Pancreas (tissue), 10 donors: ENCODE measurements at regions not wholly inside any gene's neighbourhood (a gene's known extent, or its start where the extent isn't known, plus 50 kb on each side); places are given as distances from the start of the nearest gene placed in this dataset.

Source experiments
- ATAC-seq, 4 donors: fragments of 200-7000 bp; cut with Tn5 transposase; one replicate each; pipeline versions ENCODE4 v1.8.0 to v1.9.1; 2020; ENCODE audit warnings: mild to moderate bottlenecking in 4 of 4, moderate library complexity in 4 of 4
- DNase-seq, 6 donors: peaks; one replicate each; pipeline ENCODE4 v3.0.0-alpha.2; 2020
- FAIRE-seq: peaks from 2 replicates; lab custom pipeline; 2012; peaks lifted over from hg19 to GRCh38; lab: Jason Lieb, UNC
- H3K27ac ChIP-seq, 4 donors: fragments of 200-600 bp; sonication (generic); 1 replicate in 3 of 4; 2 replicates in 1 of 4; pipeline versions ENCODE4 v1.5.0 to v1.8.0; 2020
- H3K27me3 ChIP-seq, 4 donors: fragments of 200-600 bp; one replicate each; pipeline ENCODE4 v1.8.0; 2021
- H3K36me3 ChIP-seq, 3 donors: fragments of 200-600 bp; sonication (generic) in 1 of 3; one replicate each; pipeline versions ENCODE4 v1.5.0 to v1.8.0; 2020 to 2021
- H3K4me1 ChIP-seq, 3 donors: fragments of 200-600 bp; one replicate each; pipeline ENCODE4 v1.8.0; 2021
- H3K4me3 ChIP-seq, 4 donors: fragments of 200-600 bp; sonication (generic) in 2 of 4; one replicate each; pipeline versions ENCODE4 v1.5.0 to v1.8.0; 2020 to 2021
- H3K9me3 ChIP-seq, 4 donors: fragments of 200-600 bp; one replicate each; pipeline ENCODE4 v1.8.0; 2021
- WGBS, 2 donors: extraction: QIAGEN DNeasy Blood & Tissue Kit; methylation state at CpG; one replicate each; pipeline ENCODE4 v1.1.7; 2013; 5-methylcytosine and 5-hydroxymethylcytosine counted together
- intact Hi-C, 3 donors: fragments of 100-400 bp; cut with DNase I; formaldehyde crosslinking; loops; one replicate each; pipeline versions ENCODE4 v1.11.1 to v1.14.2; 2022
- TF ChIP-seq, protein P1 (sequence below), 4 donors: fragments of 200-600 bp; sonication (generic) in 3 of 4; IDR thresholded peaks; one replicate each; pipeline versions ENCODE4 v1.5.0 to v1.8.0; 2021; ENCODE audit warnings: antibody characterized with exemption in 4 of 4
- donor health status: healthy with polysubstance abuse.
- donor health status: DM: no; HTN: no; CAD: no; lungs with moderate emphysema.
- donor health status: DM: no; HTN: no; CAD: no.
- donor health status: control.
- donor health status: control.
- donor health status: Bipolar disorder and iron deficiency.
- donor health status: DM: yes; HTN: yes; CAD: no.
- donor health status: DM: no; HTN: no; CAD: no.
- donor health status: DM: no; HTN: no; CAD: no.
- donor health status: DM: yes; HTN: yes; CAD: no.

DNA sequence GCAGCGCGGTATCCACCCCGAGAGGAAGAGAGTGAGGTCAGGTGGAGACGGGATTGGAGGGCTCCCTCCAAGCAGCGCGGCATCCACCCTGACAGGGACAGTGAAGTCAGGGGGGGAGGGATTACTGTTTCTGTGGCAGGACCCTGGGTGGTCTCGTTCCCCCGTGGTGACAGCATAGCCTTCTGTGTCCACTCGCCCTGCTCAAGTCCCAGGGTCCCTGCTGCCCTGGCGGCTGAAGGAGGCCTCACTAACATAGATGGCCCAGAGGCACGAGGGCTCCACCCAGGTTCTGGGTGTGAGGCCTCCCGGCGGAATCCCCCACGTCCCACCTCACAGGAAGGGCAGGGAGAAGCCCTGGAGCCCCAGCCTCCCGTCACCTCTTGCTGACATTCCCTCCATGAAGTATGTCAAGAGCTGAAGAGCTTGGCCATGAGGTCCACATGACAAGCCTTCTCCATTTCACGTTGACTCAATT is 636.1 kb downstream of the BRD1 start:
- no peak for DNase-seq
- H3K27ac ChIP-seq: no peak overlapping the region
- FAIRE-seq: no peak
- intact Hi-C loops: no loop called here
- no peak overlapping the region for H3K4me3 ChIP-seq
- H3K9me3 ChIP-seq: no peaks in the 10 kb centered on the region
- no peaks in the 10 kb centered on the region for H3K27me3 ChIP-seq
- 85 to 86% methylated on average over 16 of the region's 16 CpGs for WGBS, 2 donors
- TF ChIP-seq, protein P1, sequence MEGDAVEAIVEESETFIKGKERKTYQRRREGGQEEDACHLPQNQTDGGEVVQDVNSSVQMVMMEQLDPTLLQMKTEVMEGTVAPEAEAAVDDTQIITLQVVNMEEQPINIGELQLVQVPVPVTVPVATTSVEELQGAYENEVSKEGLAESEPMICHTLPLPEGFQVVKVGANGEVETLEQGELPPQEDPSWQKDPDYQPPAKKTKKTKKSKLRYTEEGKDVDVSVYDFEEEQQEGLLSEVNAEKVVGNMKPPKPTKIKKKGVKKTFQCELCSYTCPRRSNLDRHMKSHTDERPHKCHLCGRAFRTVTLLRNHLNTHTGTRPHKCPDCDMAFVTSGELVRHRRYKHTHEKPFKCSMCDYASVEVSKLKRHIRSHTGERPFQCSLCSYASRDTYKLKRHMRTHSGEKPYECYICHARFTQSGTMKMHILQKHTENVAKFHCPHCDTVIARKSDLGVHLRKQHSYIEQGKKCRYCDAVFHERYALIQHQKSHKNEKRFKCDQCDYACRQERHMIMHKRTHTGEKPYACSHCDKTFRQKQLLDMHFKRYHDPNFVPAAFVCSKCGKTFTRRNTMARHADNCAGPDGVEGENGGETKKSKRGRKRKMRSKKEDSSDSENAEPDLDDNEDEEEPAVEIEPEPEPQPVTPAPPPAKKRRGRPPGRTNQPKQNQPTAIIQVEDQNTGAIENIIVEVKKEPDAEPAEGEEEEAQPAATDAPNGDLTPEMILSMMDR (IDR thresholded peaks at IDR 0.05): no peak
- no peaks in the 10 kb centered on the region for H3K4me1 ChIP-seq
- no peaks in the 10 kb centered on the region for H3K36me3 ChIP-seq
- no peak for ATAC-seq

DNA sequence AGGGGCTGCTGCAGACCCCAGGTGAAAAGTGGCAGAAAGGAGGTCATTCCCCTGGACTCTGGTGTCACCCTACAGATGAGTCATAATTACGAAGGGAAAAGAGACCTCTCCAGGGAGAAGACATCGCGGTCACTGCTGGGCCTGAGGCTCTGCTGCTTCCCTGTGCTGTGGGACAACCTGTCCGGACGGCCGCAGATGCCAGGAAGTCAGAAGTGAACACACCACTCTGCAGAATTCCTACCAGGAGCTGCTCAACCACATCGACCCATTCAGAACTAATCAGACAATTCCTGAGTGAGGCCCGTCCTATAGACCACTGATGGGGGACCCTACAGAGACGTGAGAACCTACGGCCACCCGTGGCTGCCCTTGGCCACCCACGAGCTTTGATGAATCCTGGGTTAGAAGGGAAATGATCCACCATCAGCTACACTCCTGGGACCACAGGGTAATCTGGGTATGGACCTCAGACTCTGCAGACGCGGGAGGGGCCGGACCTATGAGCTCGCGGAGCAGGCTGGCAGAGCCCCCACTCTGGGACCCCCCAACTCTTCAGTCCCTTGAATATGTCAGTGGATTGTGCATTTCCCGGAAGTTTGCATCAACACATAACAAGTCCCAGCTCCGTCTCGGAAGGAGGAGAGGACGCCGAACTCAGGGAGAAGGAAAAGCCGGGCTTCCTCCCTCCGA is 636.7 kb downstream of the BRD1 start:
- TF ChIP-seq, protein P1 (IDR thresholded peaks at IDR 0.05): no peak
- intact Hi-C loops: no loop called here
- no peak for ATAC-seq
- Histone ChIP-seq H3K4me3 (no peak overlapping the region), H3K4me1 (no peaks in the 10 kb centered on the region), H3K9me3 (no peaks in the 10 kb centered on the region), H3K27ac (no peak overlapping the region), H3K27me3 (no peaks in the 10 kb centered on the region), H3K36me3 (no peaks in the 10 kb centered on the region)
- 84 to 89% methylated on average over 24 of the region's 24 CpGs for whole genome bisulfite sequencing, 2 donors
- DNase-seq: no peak
- no peak for FAIRE-seq

DNA sequence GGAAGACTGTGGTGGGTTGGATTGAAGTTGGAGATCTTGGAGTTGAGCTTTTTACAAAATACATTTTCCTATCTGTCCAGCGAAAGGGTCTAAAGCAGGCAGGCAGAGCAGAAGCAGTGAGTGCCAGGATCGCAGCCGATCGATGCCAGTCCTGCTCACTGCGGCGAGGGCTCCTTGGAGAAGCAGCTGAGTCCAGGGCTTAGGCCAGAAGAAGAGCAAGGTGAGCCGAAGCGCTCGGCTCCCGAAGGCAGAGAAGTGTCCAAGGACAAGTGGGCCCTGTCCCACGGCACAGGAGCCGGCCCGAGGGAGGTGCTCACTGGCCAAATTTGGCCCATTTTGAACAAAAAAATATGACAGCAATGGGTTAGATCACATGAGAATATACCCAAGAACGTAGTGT is 637.8 kb downstream of the BRD1 start:
- Histone ChIP-seq H3K4me3 (no peak overlapping the region), H3K27ac (no peak overlapping the region), H3K27me3 (no peaks in the 10 kb centered on the region), H3K36me3 (no peaks in the 10 kb centered on the region), H3K4me1 (no peaks in the 10 kb centered on the region), H3K9me3 (no peaks in the 10 kb centered on the region)
- DNase-seq (no peak), FAIRE-seq (no peak), ATAC-seq (no peak)
- intact Hi-C loops: no loop called here
- WGBS, 2 donors: 78 to 90% methylated on average over 14 of the region's 14 CpGs
- TF ChIP-seq, protein P1 (IDR thresholded peaks at IDR 0.05): no peak

DNA sequence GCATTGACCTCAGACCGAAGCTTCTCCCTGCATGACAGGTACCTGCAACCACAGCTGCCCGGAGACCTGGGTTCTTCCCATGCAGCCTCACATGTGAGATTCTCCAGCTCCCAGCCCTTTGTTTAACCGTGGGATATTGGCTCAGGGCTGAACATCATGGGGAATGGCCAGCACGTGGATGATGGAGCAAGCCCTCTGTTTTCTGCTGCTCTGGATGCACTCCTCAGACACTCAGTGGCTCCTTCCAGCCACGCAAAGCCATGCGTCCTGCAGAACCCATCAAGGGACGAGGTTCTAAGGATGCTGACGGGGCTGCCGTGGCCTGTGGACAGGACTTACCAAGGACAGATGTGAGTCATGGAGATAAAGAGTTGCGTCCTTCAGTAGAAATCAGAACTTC is 639.1 kb downstream of the BRD1 start:
- TF ChIP-seq, protein P1 (IDR thresholded peaks at IDR 0.05): no peak
- no peaks in the 10 kb centered on the region for H3K27me3 ChIP-seq
- ATAC-seq: no peak
- H3K36me3 ChIP-seq: no peaks in the 10 kb centered on the region
- no peaks in the 10 kb centered on the region for H3K4me1 ChIP-seq
- intact Hi-C loops: no loop called here
- no peak for FAIRE-seq
- H3K9me3 ChIP-seq: no peaks in the 10 kb centered on the region
- H3K4me3 ChIP-seq: no peak overlapping the region
- H3K27ac ChIP-seq: no peak overlapping the region
- 79 to 86% methylated on average over 10 of the region's 10 CpGs for WGBS, 2 donors
- no peak for DNase-seq

DNA sequence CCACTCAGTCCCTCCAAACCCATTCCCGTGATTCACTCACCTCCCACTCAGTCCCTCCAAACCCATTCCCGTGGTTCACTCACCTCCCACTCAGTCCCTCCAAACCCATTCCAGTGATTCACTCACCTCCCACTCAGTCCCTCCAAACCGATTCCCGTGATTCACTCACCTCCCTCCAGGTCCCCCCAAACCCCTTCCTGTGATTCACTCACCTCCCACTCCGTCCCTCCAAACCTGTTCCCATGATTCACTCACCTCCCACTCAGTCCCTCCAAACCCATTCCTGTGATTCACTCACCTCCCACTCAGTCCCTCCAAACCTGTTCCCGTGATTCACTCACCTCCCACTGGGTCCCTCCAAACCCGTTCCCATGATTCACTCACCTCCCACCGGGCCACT is 639.6 kb downstream of the BRD1 start:
- Histone ChIP-seq H3K36me3 (no peaks in the 10 kb centered on the region), H3K4me1 (no peaks in the 10 kb centered on the region), H3K27ac (no peak overlapping the region), H3K9me3 (no peaks in the 10 kb centered on the region), H3K27me3 (no peaks in the 10 kb centered on the region), H3K4me3 (no peak overlapping the region)
- no peak for ATAC-seq
- WGBS, 2 donors: 75 to 88% methylated on average over 8 of the region's 8 CpGs
- no peak for FAIRE-seq
- intact Hi-C loops: no loop called here
- TF ChIP-seq, protein P1 (IDR thresholded peaks at IDR 0.05): no peak
- DNase-seq: no peak
